GM23248 (cell line): ENCODE measurements at regions not wholly inside any gene's neighbourhood (a gene's known extent, or its start where the extent isn't known, plus 50 kb on each side); places are given as distances from the start of the nearest gene placed in this dataset.
A peak's percentile ranks its signal among the peaks of the same experiment; 100 is the strongest.

Experiments used
- DNase-seq: peaks from one replicate; pipeline ENCODE4 v3.0.0-alpha.2; 2015
- H2AFZ ChIP-seq: fragments of 200-600 bp; sonication (generic); 2 replicates; pipeline ENCODE4 v1.6.1; 2016; ENCODE audit warnings: antibody characterized with exemption
- H3F3A ChIP-seq: fragments of 200-600 bp; sonication (generic); 2 replicates; pipeline ENCODE4 v1.6.1; 2016; ENCODE audit warnings: mild to moderate bottlenecking, antibody characterized with exemption, mixed run types; ENCODE audit not compliant: insufficient read depth
- H3K27ac ChIP-seq: fragments of 200-600 bp; sonication (generic); 2 replicates; pipeline ENCODE4 v1.5.1; 2016; ENCODE audit warnings: mild to moderate bottlenecking
- H3K27me3 ChIP-seq: fragments of 200-600 bp; sonication (generic); replicated peaks from 2 replicates; pipeline ENCODE4 v1.6.1; 2016; ENCODE audit warnings: mild to moderate bottlenecking; ENCODE audit not compliant: insufficient read depth
- H3K36me3 ChIP-seq: fragments of 200-600 bp; sonication (generic); 2 replicates; pipeline ENCODE4 v1.6.1; 2016; ENCODE audit warnings: low read depth, mild to moderate bottlenecking
- H3K4me1 ChIP-seq: fragments of 200-600 bp; sonication (generic); 2 replicates; pipeline ENCODE4 v1.6.1; 2016; ENCODE audit warnings: mild to moderate bottlenecking; ENCODE audit not compliant: insufficient read depth
- H3K4me2 ChIP-seq: fragments of 200-600 bp; sonication (generic); one replicate; pipeline ENCODE4 v1.6.1; 2016; ENCODE audit warnings: mild to moderate bottlenecking; ENCODE audit not compliant: unreplicated experiment
- H3K4me3 ChIP-seq: fragments of 200-600 bp; sonication (generic); 2 replicates; pipeline ENCODE4 v1.5.1; 2016; ENCODE audit warnings: mild to moderate bottlenecking
- H3K79me2 ChIP-seq: fragments of 200-600 bp; sonication (generic); 2 replicates; pipeline ENCODE4 v1.6.1; 2016; ENCODE audit warnings: mild to moderate bottlenecking; ENCODE audit not compliant: insufficient read depth
- H3K9ac ChIP-seq: fragments of 200-600 bp; sonication (generic); 2 replicates; pipeline ENCODE4 v1.6.1; 2016; ENCODE audit warnings: mild to moderate bottlenecking
- H3K9me2 ChIP-seq: fragments of 200-600 bp; sonication (generic); 2 replicates; pipeline ENCODE4 v1.6.1; 2016; ENCODE audit warnings: mixed run types, mild to moderate bottlenecking, moderate library complexity; ENCODE audit not compliant: insufficient read depth
- H3K9me3 ChIP-seq: fragments of 200-600 bp; sonication (generic); one replicate; pipeline ENCODE4 v1.6.1; 2017; ENCODE audit warnings: low read depth
- H4K20me1 ChIP-seq: fragments of 200-600 bp; sonication (generic); 2 replicates; pipeline ENCODE4 v1.6.0; 2016; ENCODE audit not compliant: insufficient read depth
- EZH2 ChIP-seq: fragments of 200-600 bp; sonication (generic); IDR thresholded peaks from 2 replicates; pipeline ENCODE4 v1.6.1; 2018; ENCODE audit warnings: antibody characterized with exemption, mild to moderate bottlenecking; ENCODE audit not compliant: insufficient read depth, poor library complexity, severe bottlenecking
- EZH2phosphoT487 ChIP-seq: fragments of 200-600 bp; sonication (generic); IDR thresholded peaks from 2 replicates; pipeline ENCODE4 v1.6.1; 2018; ENCODE audit warnings: antibody characterized with exemption, moderate library complexity, mild to moderate bottlenecking, low read depth; ENCODE audit not compliant: insufficient read depth
- WGBS, 2 experiments: methylation state at CpG; one replicate each; pipeline ENCODE4 v1.1.6; 2015 to 2017; ENCODE audit warnings: low lambda C conversion rate in 2 of 2, low coverage in 1 of 2; ENCODE audit errors: missing lambda C conversion rate in 2 of 2; 5-methylcytosine and 5-hydroxymethylcytosine counted together
- in situ Hi-C: fragments of 300-500 bp; cut with MboI; formaldehyde crosslinking; loops from 2 replicates; pipeline ENCODE4 v1.15.0; 2020

- in situ Hi-C loops: no loop called here
- no peaks in the 10 kb centered on the region for H3K9me2 ChIP-seq
- H3K79me2 ChIP-seq: no peaks in the 10 kb centered on the region
- no peaks in the 10 kb centered on the region for H3K4me1 ChIP-seq
- H3K36me3 ChIP-seq: no peaks in the 10 kb centered on the region
- no peak overlapping the region for H3K4me2 ChIP-seq
- H3K27ac ChIP-seq: no peak overlapping the region
- no peak for DNase-seq
- H3K4me3 ChIP-seq: no peak overlapping the region
- no peaks in the 10 kb centered on the region for H3K27me3 ChIP-seq
- H4K20me1 ChIP-seq: no peaks in the 10 kb centered on the region
- TF ChIP-seq EZH2: no peak
- TF ChIP-seq EZH2phosphoT487: no peak
- H2AFZ ChIP-seq: 0 out of 2 replicates have a peak overlapping the region, but pooled peaks have one; percentile 23
- 2 to 6% methylated on average over 1 of the region's 1 CpG for WGBS, 2 experiments
- H3K9ac ChIP-seq: no peak overlapping the region
- no peaks in the 10 kb centered on the region for H3K9me3 ChIP-seq
- no peaks in the 10 kb centered on the region; the same call in 1 of the 2 replicates for H3F3A ChIP-seq
Observed at GRCh38 chr15:79689030-79689429, 207.8 kb downstream of the MTHFS start.

- H3K27ac ChIP-seq: no peak overlapping the region
- H4K20me1 ChIP-seq: no peaks in the 10 kb centered on the region
- no peak overlapping the region for H2AFZ ChIP-seq
- no peaks in the 10 kb centered on the region for H3K9me3 ChIP-seq
- no peak overlapping the region for H3K4me2 ChIP-seq
- H3K4me1 ChIP-seq: peaks cover 10% of the 10 kb centered on the region; the same call in 1 of the 2 replicates
- DNase-seq: no peak
- H3K9me2 ChIP-seq: no peaks in the 10 kb centered on the region
- 0 out of 2 replicates have a peak, but pooled peaks cover 4% of the 10 kb centered on the region for H3F3A ChIP-seq
- H3K4me3 ChIP-seq: no peak overlapping the region
- H3K27me3 ChIP-seq: no peaks in the 10 kb centered on the region
- H3K9ac ChIP-seq: no peak overlapping the region
- H3K36me3 ChIP-seq: no peaks in the 10 kb centered on the region
- in situ Hi-C loops: no loop called here
- no peaks in the 10 kb centered on the region for H3K79me2 ChIP-seq
- 48% methylated on average over 4 of the region's 4 CpGs for WGBS, 2 experiments
- TF ChIP-seq EZH2phosphoT487: no peak
- TF ChIP-seq EZH2: no peak
Observed at GRCh38 chr15:79700951-79701480, 195.8 kb downstream of the MTHFS start.

- Histone ChIP-seq H3K9ac (no peak overlapping the region), H3K27me3 (no peaks in the 10 kb centered on the region), H3K36me3 (no peaks in the 10 kb centered on the region), H3K27ac (no peak overlapping the region), H3K79me2 (no peaks in the 10 kb centered on the region), H3K4me3 (no peak overlapping the region), H3K4me1 (peaks cover 9% of the 10 kb centered on the region; the same call in 1 of the 2 replicates), H3K9me3 (no peaks in the 10 kb centered on the region), H4K20me1 (no peaks in the 10 kb centered on the region), H2AFZ (no peak overlapping the region), H3K9me2 (no peaks in the 10 kb centered on the region), H3K4me2 (no peak overlapping the region), H3F3A (0 out of 2 replicates have a peak, but pooled peaks cover 4% of the 10 kb centered on the region)
- TF ChIP-seq EZH2: no peak
- no peak for TF ChIP-seq EZH2phosphoT487
- in situ Hi-C loops: no loop called here
- peak; percentile 14 for DNase-seq
- 76 to 92% methylated on average over 1 of the region's 1 CpG for WGBS, 2 experiments
Observed at GRCh38 chr15:79702621-79703020, 194.2 kb downstream of the MTHFS start.

GRCh38 chr15:79721256-79721655, 175.6 kb downstream of the MTHFS start:
- Histone ChIP-seq H3K4me1 (0 out of 2 replicates have a peak, but pooled peaks cover 7% of the 10 kb centered on the region), H3K4me3 (no peak overlapping the region), H2AFZ (no peak overlapping the region), H3K36me3 (no peaks in the 10 kb centered on the region), H3K27me3 (no peaks in the 10 kb centered on the region), H3K27ac (no peak overlapping the region), H4K20me1 (no peaks in the 10 kb centered on the region), H3K4me2 (no peak overlapping the region), H3F3A (no peaks in the 10 kb centered on the region), H3K79me2 (no peaks in the 10 kb centered on the region), H3K9me2 (no peaks in the 10 kb centered on the region), H3K9ac (no peak overlapping the region), H3K9me3 (no peaks in the 10 kb centered on the region)
- 5 to 20% methylated on average over 1 of the region's 1 CpG for WGBS, 2 experiments
- DNase-seq: peak; percentile 31
- TF ChIP-seq EZH2phosphoT487 (no peak), EZH2 (no peak)
- in situ Hi-C loops: no loop called here

- in situ Hi-C loops: no loop called here
- DNase-seq: peak; percentile 69
- H3K79me2 ChIP-seq: no peaks in the 10 kb centered on the region
- no peaks in the 10 kb centered on the region for H3K36me3 ChIP-seq
- H3F3A ChIP-seq: no peaks in the 10 kb centered on the region
- H3K4me1 ChIP-seq: 0 out of 2 replicates have a peak, but pooled peaks cover 7% of the 10 kb centered on the region
- H3K27ac ChIP-seq: no peak overlapping the region
- H3K9me3 ChIP-seq: no peaks in the 10 kb centered on the region
- H3K4me2 ChIP-seq: no peak overlapping the region
- no peaks in the 10 kb centered on the region for H3K27me3 ChIP-seq
- TF ChIP-seq EZH2phosphoT487 (no peak), EZH2 (no peak)
- no peaks in the 10 kb centered on the region for H3K9me2 ChIP-seq
- no peaks in the 10 kb centered on the region for H4K20me1 ChIP-seq
- H3K9ac ChIP-seq: no peak overlapping the region
- no peak overlapping the region for H3K4me3 ChIP-seq
- no peak overlapping the region for H2AFZ ChIP-seq
Observed at GRCh38 chr15:79724312-79724711, 172.5 kb downstream of the MTHFS start.
